Activated CD8-positive, alpha-beta T cell treated with anti-CD3 and anti-CD28 coated beads for 36 hours (primary cell): ENCODE measurements at regions not wholly inside any gene's neighbourhood (a gene's known extent, or its start where the extent isn't known, plus 50 kb on each side); places are given as distances from the start of the nearest gene placed in this dataset.

Source experiments
- ATAC-seq: fragments of 200-7000 bp; cut with Tn5 transposase; one replicate; pipeline ENCODE4 v1.10.0; 2021; ENCODE audit warnings: mild to moderate bottlenecking, moderate library complexity
- CTCF ChIA-PET: fragments of 350-600 bp; sonication (Branson Sonifier 250); formaldehyde crosslinking; loops from one replicate; lab custom pipeline; 2021; ENCODE audit warnings: antibody characterized with exemption; lab: Charles Lee
- POLR2A ChIA-PET: fragments of 350-600 bp; sonication (Branson Sonifier 250); formaldehyde crosslinking; loops from one replicate; lab custom pipeline; 2021; ENCODE audit warnings: antibody characterized with exemption; lab: Charles Lee
- DNase-seq: peaks from one replicate; pipeline ENCODE4 v3.0.0-alpha.2; 2020
- H3K27ac Mint-ChIP-seq: one replicate; pipeline ENCODE4 v1.8.0; 2021; ENCODE audit warnings: mild to moderate bottlenecking, mixed read lengths
- H3K27me3 Mint-ChIP-seq: one replicate; pipeline ENCODE4 v1.8.0; 2021; ENCODE audit warnings: mixed read lengths
- H3K36me3 Mint-ChIP-seq: one replicate; pipeline ENCODE4 v1.8.0; 2021; ENCODE audit warnings: low read depth, mixed read lengths
- H3K4me1 Mint-ChIP-seq: one replicate; pipeline ENCODE4 v1.8.0; 2021; ENCODE audit warnings: low read depth, mixed read lengths
- H3K4me3 Mint-ChIP-seq: one replicate; pipeline ENCODE4 v1.8.0; 2021; ENCODE audit warnings: mild to moderate bottlenecking, moderate library complexity, mixed read lengths
- H3K9me3 Mint-ChIP-seq: one replicate; pipeline ENCODE4 v1.8.0; 2021; ENCODE audit warnings: mixed read lengths
- intact Hi-C: fragments of 100-400 bp; cut with micrococcal nuclease; formaldehyde crosslinking; loops from one replicate; pipeline ENCODE4 v1.10.0; 2022
- TF ChIP-seq, protein P1 (sequence below): fragments of 200-600 bp; IDR thresholded peaks from one replicate; pipeline ENCODE4 v1.8.0; 2022; ENCODE audit warnings: antibody characterized with exemption, mild to moderate bottlenecking

- Mint-ChIP-seq H3K4me3 (no peak overlapping the region), H3K27ac (no peak overlapping the region), H3K9me3 (peaks cover 3% of the 10 kb centered on the region), H3K27me3 (peaks cover 2% of the 10 kb centered on the region), H3K36me3 (no peaks in the 10 kb centered on the region), H3K4me1 (no peaks in the 10 kb centered on the region)
- ChIA-PET CTCF (interaction anchor here (0.6 kb wide), 1 partner anchor 936 kb away, joined by 3 read pairs; no protein-coding TSS in a partner anchor), POLR2A (no interaction called here)
- no peak for DNase-seq
- ATAC-seq, result no peak
- TF ChIP-seq, protein P1, sequence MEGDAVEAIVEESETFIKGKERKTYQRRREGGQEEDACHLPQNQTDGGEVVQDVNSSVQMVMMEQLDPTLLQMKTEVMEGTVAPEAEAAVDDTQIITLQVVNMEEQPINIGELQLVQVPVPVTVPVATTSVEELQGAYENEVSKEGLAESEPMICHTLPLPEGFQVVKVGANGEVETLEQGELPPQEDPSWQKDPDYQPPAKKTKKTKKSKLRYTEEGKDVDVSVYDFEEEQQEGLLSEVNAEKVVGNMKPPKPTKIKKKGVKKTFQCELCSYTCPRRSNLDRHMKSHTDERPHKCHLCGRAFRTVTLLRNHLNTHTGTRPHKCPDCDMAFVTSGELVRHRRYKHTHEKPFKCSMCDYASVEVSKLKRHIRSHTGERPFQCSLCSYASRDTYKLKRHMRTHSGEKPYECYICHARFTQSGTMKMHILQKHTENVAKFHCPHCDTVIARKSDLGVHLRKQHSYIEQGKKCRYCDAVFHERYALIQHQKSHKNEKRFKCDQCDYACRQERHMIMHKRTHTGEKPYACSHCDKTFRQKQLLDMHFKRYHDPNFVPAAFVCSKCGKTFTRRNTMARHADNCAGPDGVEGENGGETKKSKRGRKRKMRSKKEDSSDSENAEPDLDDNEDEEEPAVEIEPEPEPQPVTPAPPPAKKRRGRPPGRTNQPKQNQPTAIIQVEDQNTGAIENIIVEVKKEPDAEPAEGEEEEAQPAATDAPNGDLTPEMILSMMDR, result no peak
- intact Hi-C loops, result no loop called here
These were observed 456.3 kb upstream of the ERCC4 start for GRCh38 chr16:13463619-13464018.

GRCh38 chr16:13471036-13471435 is 448.9 kb upstream of the ERCC4 start:
- Mint-ChIP-seq H3K27me3 (no peaks in the 10 kb centered on the region), H3K4me3 (no peak overlapping the region), H3K36me3 (no peaks in the 10 kb centered on the region), H3K9me3 (peaks cover 3% of the 10 kb centered on the region), H3K4me1 (no peaks in the 10 kb centered on the region), H3K27ac (no peak overlapping the region)
- ATAC-seq, result no peak
- DNase-seq, result no peak
- TF ChIP-seq, protein P1, result no peak
- CTCF ChIA-PET, result no interaction called here
- intact Hi-C loops, result no loop called here
- POLR2A ChIA-PET, result no interaction called here

DNA sequence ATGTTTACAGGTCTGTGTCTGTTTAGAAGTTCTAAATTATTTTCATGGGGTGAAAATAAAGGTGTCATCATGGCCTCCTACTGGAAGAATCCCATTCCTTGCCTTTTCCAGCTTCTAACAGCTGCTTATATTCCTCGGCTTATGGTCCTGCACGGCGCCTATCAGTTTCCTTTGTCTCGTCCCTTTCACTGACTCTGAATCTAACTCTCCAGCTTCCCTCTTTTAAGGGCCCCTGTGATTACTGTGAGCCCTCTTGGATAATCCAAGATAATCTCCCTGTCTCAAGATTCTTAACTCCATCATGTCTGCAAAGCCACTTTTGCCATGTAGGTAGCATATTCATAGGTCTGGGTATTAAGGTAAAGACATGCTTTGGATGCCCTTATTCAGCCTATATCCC is 441.0 kb upstream of the ERCC4 start:
- TF ChIP-seq, protein P1, result no peak
- H3K4me3 Mint-ChIP-seq, result no peak overlapping the region
- ChIA-PET CTCF (no interaction called here), POLR2A (no interaction called here)
- intact Hi-C loops, result no loop called here
- peaks cover 3% of the 10 kb centered on the region for H3K9me3 Mint-ChIP-seq
- no peaks in the 10 kb centered on the region for H3K36me3 Mint-ChIP-seq
- H3K27ac Mint-ChIP-seq, result no peak overlapping the region
- no peaks in the 10 kb centered on the region for H3K27me3 Mint-ChIP-seq
- ATAC-seq (no peak), DNase-seq (no peak)
- H3K4me1 Mint-ChIP-seq, result no peaks in the 10 kb centered on the region

- TF ChIP-seq, protein P1, result no peak
- no peaks in the 10 kb centered on the region for H3K27me3 Mint-ChIP-seq
- CTCF ChIA-PET, result no interaction called here
- H3K4me3 Mint-ChIP-seq, result no peak overlapping the region
- POLR2A ChIA-PET, result interaction anchor here (0.5 kb wide), 1 partner anchor 59 kb away, joined by 3 read pairs; no protein-coding TSS in a partner anchor
- DNase-seq, result no peak
- no peak for ATAC-seq
- H3K36me3 Mint-ChIP-seq, result no peaks in the 10 kb centered on the region
- no peaks in the 10 kb centered on the region for H3K4me1 Mint-ChIP-seq
- no peak overlapping the region for H3K27ac Mint-ChIP-seq
- peaks cover 3% of the 10 kb centered on the region for H3K9me3 Mint-ChIP-seq
- intact Hi-C loops, result no loop called here
These were observed 440.4 kb upstream of the ERCC4 start for GRCh38 chr16:13479549-13479948.

DNA sequence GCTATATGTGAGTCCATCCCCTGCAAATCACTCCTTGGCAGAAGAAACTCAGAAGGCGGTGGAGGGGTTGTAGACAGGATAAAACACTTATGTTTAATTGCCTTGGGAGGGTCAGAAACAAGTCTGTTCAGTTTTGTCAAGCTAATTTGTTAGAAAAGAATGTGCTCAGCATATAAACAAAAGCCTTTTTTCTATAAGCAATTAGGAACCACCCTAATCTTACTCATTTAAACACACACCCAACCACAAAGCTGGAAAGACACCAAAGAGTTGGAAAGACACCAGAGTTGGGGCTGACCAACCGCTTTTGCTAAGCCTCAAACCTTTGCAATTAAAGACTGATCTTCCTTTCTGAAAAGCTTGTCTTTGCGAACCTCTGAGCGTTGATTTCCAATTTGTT is 439.2 kb upstream of the ERCC4 start:
- Mint-ChIP-seq H3K4me3 (no peak overlapping the region), H3K9me3 (peaks cover 6% of the 10 kb centered on the region), H3K27me3 (no peaks in the 10 kb centered on the region), H3K36me3 (no peaks in the 10 kb centered on the region), H3K4me1 (no peaks in the 10 kb centered on the region), H3K27ac (no peak overlapping the region)
- CTCF ChIA-PET, result no interaction called here
- no peak for DNase-seq
- POLR2A ChIA-PET, result no interaction called here
- TF ChIP-seq, protein P1, result no peak
- intact Hi-C loops, result no loop called here
- no peak for ATAC-seq
